Fibroblast of skin of left quadriceps (primary cell): ENCODE measurements at regions not wholly inside any gene's neighbourhood (a gene's known extent, or its start where the extent isn't known, plus 50 kb on each side); places are given as distances from the start of the nearest gene placed in this dataset.

Experiments used
- DNase-seq, 2 experiments: peaks; one replicate each; pipeline ENCODE4 v3.0.0-alpha.2; 2013; ENCODE audit warnings: low read depth in 2 of 2

- no peak for DNase-seq
These were observed 193.0 kb upstream of the THSD7B start for GRCh38 chr2:136572335-136572734.

- no peak for DNase-seq
These were observed 208.1 kb upstream of the THSD7B start for GRCh38 chr2:136557203-136557602.

GRCh38 chr2:136550181-136550580, 215.2 kb upstream of the THSD7B start:
- no peak for DNase-seq

GRCh38 chr2:136539355-136539754, 226.0 kb upstream of the THSD7B start:
- DNase-seq: no peak

- no peak for DNase-seq
These were observed 226.9 kb upstream of the THSD7B start for GRCh38 chr2:136538489-136538888.

GRCh38 chr2:136534811-136535210, 230.5 kb upstream of the THSD7B start:
- no peak for DNase-seq

- DNase-seq: no peak
These were observed 233.2 kb upstream of the THSD7B start for GRCh38 chr2:136532171-136532570.

- no peak for DNase-seq
These were observed 233.6 kb upstream of the THSD7B start for GRCh38 chr2:136531731-136532130.

GRCh38 chr2:136530146-136530545, 235.2 kb upstream of the THSD7B start:
- DNase-seq: no peak

- no peak for DNase-seq
These were observed 237.8 kb upstream of the THSD7B start for GRCh38 chr2:136527560-136527959.

GRCh38 chr2:136522724-136523123, 242.6 kb upstream of the THSD7B start:
- no peak for DNase-seq

GRCh38 chr2:136517716-136518115, 247.6 kb upstream of the THSD7B start:
- DNase-seq: no peak

- DNase-seq: no peak
These were observed 255.1 kb upstream of the THSD7B start for GRCh38 chr2:136510244-136510643.

GRCh38 chr2:136505462-136505861, 259.9 kb upstream of the THSD7B start:
- DNase-seq: no peak

GRCh38 chr2:136502660-136503059, 262.7 kb upstream of the THSD7B start:
- no peak for DNase-seq

- DNase-seq: no peak
These were observed 267.6 kb upstream of the THSD7B start for GRCh38 chr2:136497709-136498108.

GRCh38 chr2:136496966-136497365, 268.4 kb upstream of the THSD7B start:
- DNase-seq: no peak

- DNase-seq: no peak
These were observed 269.7 kb upstream of the THSD7B start for GRCh38 chr2:136495636-136496035.

GRCh38 chr2:136492901-136493300, 272.4 kb upstream of the THSD7B start:
- DNase-seq: no peak

GRCh38 chr2:136490100-136490499, 275.2 kb upstream of the THSD7B start:
- DNase-seq: no peak

- DNase-seq: no peak
These were observed 277.9 kb upstream of the THSD7B start for GRCh38 chr2:136487421-136487820.

- no peak for DNase-seq
These were observed 279.2 kb upstream of the THSD7B start for GRCh38 chr2:136486115-136486514.

- no peak for DNase-seq
These were observed 282.4 kb upstream of the THSD7B start for GRCh38 chr2:136482966-136483365.

GRCh38 chr2:136482006-136482405, 283.3 kb upstream of the THSD7B start:
- no peak for DNase-seq

GRCh38 chr2:136479696-136480095, 285.6 kb upstream of the THSD7B start:
- no peak for DNase-seq
